ENCODE measurements at regions not wholly inside any gene's neighbourhood (a gene's known extent, or its start where the extent isn't known, plus 50 kb on each side); places are given as distances from the start of the nearest gene placed in this dataset.

- Mint-ChIP-seq H3K4me3 (no peak overlapping the region), H3K9me3 (no peaks in the 10 kb centered on the region), H3K36me3 (no peaks in the 10 kb centered on the region), H3K27me3 (ENCODE audit: low read depth) (peaks cover 40% of the 10 kb centered on the region), H3K4me1 (peaks cover under 1% of the 10 kb centered on the region), H3K27ac (no peak overlapping the region)
- TF ChIP-seq CTCF (IDR thresholded peaks at IDR 0.05; ENCODE audit: unreplicated experiment) = no peak
- no peak for DNase-seq (ENCODE audit: low spot score in 2 of 2, unreplicated experiment in 2 of 2)
Observed at GRCh38 chr16:86087896-86088230, 188.9 kb downstream of the IRF8 start.

GRCh38 chr16:86088287-86088686 is 189.3 kb downstream of the IRF8 start:
- Mint-ChIP-seq H3K36me3 (no peaks in the 10 kb centered on the region), H3K4me3 (no peak overlapping the region), H3K27me3 (ENCODE audit: low read depth) (peaks cover 43% of the 10 kb centered on the region), H3K9me3 (no peaks in the 10 kb centered on the region), H3K4me1 (no peaks in the 10 kb centered on the region), H3K27ac (no peak overlapping the region)
- no peak for TF ChIP-seq CTCF (IDR thresholded peaks at IDR 0.05; ENCODE audit: unreplicated experiment)
- DNase-seq (ENCODE audit: low spot score in 2 of 2, unreplicated experiment in 2 of 2) = no peak

GRCh38 chr16:86088816-86089215 is 189.9 kb downstream of the IRF8 start:
- H3K36me3 Mint-ChIP-seq = no peaks in the 10 kb centered on the region
- no peaks in the 10 kb centered on the region for H3K4me1 Mint-ChIP-seq
- TF ChIP-seq CTCF (IDR thresholded peaks at IDR 0.05; ENCODE audit: unreplicated experiment) = no peak
- H3K27ac Mint-ChIP-seq = no peak overlapping the region
- peaks cover 41% of the 10 kb centered on the region for H3K27me3 Mint-ChIP-seq (ENCODE audit: low read depth)
- no peaks in the 10 kb centered on the region for H3K9me3 Mint-ChIP-seq
- no peak overlapping the region for H3K4me3 Mint-ChIP-seq
- DNase-seq (ENCODE audit: low spot score in 2 of 2, unreplicated experiment in 2 of 2) = no peak

GRCh38 chr16:86089334-86089900 is 190.5 kb downstream of the IRF8 start:
- Mint-ChIP-seq H3K9me3 (no peaks in the 10 kb centered on the region), H3K4me3 (no peak overlapping the region), H3K4me1 (no peaks in the 10 kb centered on the region), H3K36me3 (no peaks in the 10 kb centered on the region), H3K27me3 (ENCODE audit: low read depth) (peaks cover 41% of the 10 kb centered on the region), H3K27ac (no peak overlapping the region)
- DNase-seq (ENCODE audit: low spot score in 2 of 2, unreplicated experiment in 2 of 2) = no peak
- no peak for TF ChIP-seq CTCF (IDR thresholded peaks at IDR 0.05; ENCODE audit: unreplicated experiment)

GRCh38 chr16:86089991-86090390 is 191.0 kb downstream of the IRF8 start:
- no peak for TF ChIP-seq CTCF (IDR thresholded peaks at IDR 0.05; ENCODE audit: unreplicated experiment)

More at GRCh38 chr16:86089991-86090390, 191.0 kb downstream of the IRF8 start:
- Mint-ChIP-seq H3K9me3 (no peaks in the 10 kb centered on the region), H3K4me1 (no peaks in the 10 kb centered on the region), H3K27me3 (ENCODE audit: low read depth) (peaks cover 45% of the 10 kb centered on the region), H3K4me3 (no peak overlapping the region), H3K27ac (no peak overlapping the region), H3K36me3 (no peaks in the 10 kb centered on the region)
- DNase-seq (ENCODE audit: low spot score in 2 of 2, unreplicated experiment in 2 of 2) = no peak

Measured in mesothelial cell of epicardium (in vitro differentiated cells).